ENCODE measurements at regions not wholly inside any gene's neighbourhood (a gene's known extent, or its start where the extent isn't known, plus 50 kb on each side); places are given as distances from the start of the nearest gene placed in this dataset.

- Mint-ChIP-seq H3K27me3 (ENCODE audit: insufficient read depth, low read depth) (peaks cover 5% of the 10 kb centered on the region), H3K9me3 (peaks cover 7% of the 10 kb centered on the region), H3K4me1 (peaks cover 8% of the 10 kb centered on the region), H3K4me3 (no peak overlapping the region), H3K27ac (no peak overlapping the region), H3K36me3 (no peaks in the 10 kb centered on the region)
- Histone ChIP-seq H3K4me3 (no peak overlapping the region), H3K27ac (no peak overlapping the region), H4K20me1 (ENCODE audit: low read depth) (no peaks in the 10 kb centered on the region), H2AFZ (replicated peaks) (no peak overlapping the region), H3K9ac (no peak overlapping the region), H3K9me3 (ENCODE audit: low read depth) (no peaks in the 10 kb centered on the region), H3K4me1 (no peaks in the 10 kb centered on the region), H3K36me3 (no peaks in the 10 kb centered on the region), H3K4me2 (no peak overlapping the region), H3F3A (ENCODE audit: low read depth) (no peaks in the 10 kb centered on the region), H3K79me2 (ENCODE audit: low read depth) (no peaks in the 10 kb centered on the region), H3K27me3 (no peaks in the 10 kb centered on the region)
- no peak for DNase-seq (ENCODE audit: low spot score)
- TF ChIP-seq EZH2 (IDR thresholded peaks at IDR 0.05) (no peak), EZH2phosphoT487 (IDR thresholded peaks at IDR 0.05) (no peak), CTCF (IDR thresholded peaks at IDR 0.05) (no peak)
Observed at GRCh38 chr17:73943416-73944110, 259.9 kb upstream of the RPL38 start.

GRCh38 chr17:73944366-73944765 is 259.1 kb upstream of the RPL38 start:
- no peak overlapping the region for H3K27ac ChIP-seq
- Mint-ChIP-seq H3K9me3 (peaks cover 4% of the 10 kb centered on the region), H3K27me3 (ENCODE audit: insufficient read depth, low read depth) (peaks cover 3% of the 10 kb centered on the region), H3K4me3 (no peak overlapping the region), H3K27ac (no peak overlapping the region), H3K36me3 (no peaks in the 10 kb centered on the region), H3K4me1 (peaks cover 8% of the 10 kb centered on the region)
- H2AFZ ChIP-seq (replicated peaks): no peak overlapping the region
- TF ChIP-seq EZH2phosphoT487 (IDR thresholded peaks at IDR 0.05) (no peak), EZH2 (IDR thresholded peaks at IDR 0.05) (no peak), CTCF (IDR thresholded peaks at IDR 0.05) (no peak)
- H3K9me3 ChIP-seq (ENCODE audit: low read depth): no peaks in the 10 kb centered on the region
- H3K9ac ChIP-seq: no peak overlapping the region
- H3K4me3 ChIP-seq: no peak overlapping the region
- no peaks in the 10 kb centered on the region for H4K20me1 ChIP-seq (ENCODE audit: low read depth)
- no peak for DNase-seq (ENCODE audit: low spot score)
- H3K27me3 ChIP-seq: no peaks in the 10 kb centered on the region
- no peaks in the 10 kb centered on the region for H3K79me2 ChIP-seq (ENCODE audit: low read depth)
- H3F3A ChIP-seq (ENCODE audit: low read depth): no peaks in the 10 kb centered on the region
- H3K4me2 ChIP-seq: no peak overlapping the region
- no peaks in the 10 kb centered on the region for H3K4me1 ChIP-seq
- H3K36me3 ChIP-seq: no peaks in the 10 kb centered on the region

GRCh38 chr17:73947281-73947965 is 256.1 kb upstream of the RPL38 start:
- H3K79me2 ChIP-seq (ENCODE audit: low read depth): no peaks in the 10 kb centered on the region
- no peaks in the 10 kb centered on the region for H3K36me3 Mint-ChIP-seq
- no peaks in the 10 kb centered on the region for H3K9me3 ChIP-seq (ENCODE audit: low read depth)
- no peak for DNase-seq (ENCODE audit: low spot score)
- TF ChIP-seq CTCF (IDR thresholded peaks at IDR 0.05): no peak
- TF ChIP-seq EZH2 (IDR thresholded peaks at IDR 0.05): no peak
- no peak for TF ChIP-seq EZH2phosphoT487 (IDR thresholded peaks at IDR 0.05)
- H3K4me1 ChIP-seq: peaks cover 6% of the 10 kb centered on the region
- peaks cover 7% of the 10 kb centered on the region for H3F3A ChIP-seq (ENCODE audit: low read depth)
- no peak overlapping the region for H3K27ac ChIP-seq
- H3K4me3 Mint-ChIP-seq: no peak overlapping the region
- no peak overlapping the region for H3K4me3 ChIP-seq
- no peaks in the 10 kb centered on the region for H4K20me1 ChIP-seq (ENCODE audit: low read depth)
- peaks cover 4% of the 10 kb centered on the region for H3K9me3 Mint-ChIP-seq
- no peak overlapping the region for H3K4me2 ChIP-seq
- H3K27me3 ChIP-seq: no peaks in the 10 kb centered on the region
- H3K9ac ChIP-seq: no peak overlapping the region
- no peak overlapping the region for H2AFZ ChIP-seq (replicated peaks)
- H3K4me1 Mint-ChIP-seq: peaks cover 24% of the 10 kb centered on the region
- H3K27ac Mint-ChIP-seq: peak overlapping the region; percentile 7
- no peaks in the 10 kb centered on the region for H3K36me3 ChIP-seq
- H3K27me3 Mint-ChIP-seq (ENCODE audit: insufficient read depth, low read depth): peaks cover 3% of the 10 kb centered on the region

All from neural progenitor cell (in vitro differentiated cells).